HG03196 (cell line): ENCODE measurements at regions not wholly inside any gene's neighbourhood (a gene's known extent, or its start where the extent isn't known, plus 50 kb on each side); places are given as distances from the start of the nearest gene placed in this dataset.
"Not testable (repeated sequence)": the region's sequence is repeated elsewhere in the genome, so short reads cannot be mapped to it uniquely, and the experiment has no call there.

Source experiments
- ATAC-seq: cut with Tn5 transposase; IDR thresholded peaks from one replicate; pipeline ENCODE4 v1.9.1; 2021; ENCODE audit not compliant: unreplicated experiment

- ATAC-seq: no peak
These were observed 295.4 kb upstream of the RIOK2 start for GRCh38 chr5:97478483-97478882.

GRCh38 chr5:97480313-97480712, 297.3 kb upstream of the RIOK2 start:
- no peak for ATAC-seq

- ATAC-seq: no peak
These were observed 305.1 kb upstream of the RIOK2 start for GRCh38 chr5:97488126-97488668.

GRCh38 chr5:97489010-97489840, 306.2 kb upstream of the RIOK2 start:
- no peak for ATAC-seq

- no peak for ATAC-seq
These were observed 311.4 kb upstream of the RIOK2 start for GRCh38 chr5:97494465-97494864.

GRCh38 chr5:97495301-97495700, 312.3 kb upstream of the RIOK2 start:
- ATAC-seq: no peak

- no peak for ATAC-seq
These were observed 313.0 kb upstream of the RIOK2 start for GRCh38 chr5:97496037-97496436.

- ATAC-seq: no peak
These were observed 315.6 kb upstream of the RIOK2 start for GRCh38 chr5:97498657-97499056.

GRCh38 chr5:97499605-97500004, 316.6 kb upstream of the RIOK2 start:
- no peak for ATAC-seq

- ATAC-seq: no peak
These were observed 318.4 kb upstream of the RIOK2 start for GRCh38 chr5:97501286-97501964.

GRCh38 chr5:97501965-97502305, 318.9 kb upstream of the RIOK2 start:
- no peak for ATAC-seq

GRCh38 chr5:97508864-97509263, 325.8 kb upstream of the RIOK2 start:
- no peak for ATAC-seq

- not testable (repeated sequence) for ATAC-seq
These were observed 336.5 kb upstream of the RIOK2 start for GRCh38 chr5:97519565-97519964.

- not testable (repeated sequence) for ATAC-seq
These were observed 340.3 kb upstream of the RIOK2 start for GRCh38 chr5:97523336-97523735.

- ATAC-seq: no peak
These were observed 342.7 kb upstream of the RIOK2 start for GRCh38 chr5:97525780-97526179.

- ATAC-seq: no peak
These were observed 345.9 kb upstream of the RIOK2 start for GRCh38 chr5:97528941-97529340.

- no peak for ATAC-seq
These were observed 346.4 kb upstream of the RIOK2 start for GRCh38 chr5:97529354-97529985.

- peak; percentile 95 for ATAC-seq
These were observed 348.5 kb upstream of the RIOK2 start for GRCh38 chr5:97531549-97531948.

GRCh38 chr5:97534166-97534565, 351.1 kb upstream of the RIOK2 start:
- ATAC-seq: peak; percentile 66

GRCh38 chr5:97536683-97537082, 353.6 kb upstream of the RIOK2 start:
- ATAC-seq: no peak

GRCh38 chr5:97538912-97539311, 355.9 kb upstream of the RIOK2 start:
- no peak for ATAC-seq

GRCh38 chr5:97541864-97542263, 358.8 kb upstream of the RIOK2 start:
- no peak for ATAC-seq
